DMS153 treated with DMSO at 0.1 percent for 48 hours (cell line): ENCODE measurements at regions not wholly inside any gene's neighbourhood (a gene's known extent, or its start where the extent isn't known, plus 50 kb on each side); places are given as distances from the start of the nearest gene placed in this dataset.

ENCODE experiments used
- DNase-seq: peaks from one replicate; lab custom pipeline; 2025; ENCODE audit not compliant: unreplicated experiment; lab: John Stamatoyannopoulos, UW

DNA sequence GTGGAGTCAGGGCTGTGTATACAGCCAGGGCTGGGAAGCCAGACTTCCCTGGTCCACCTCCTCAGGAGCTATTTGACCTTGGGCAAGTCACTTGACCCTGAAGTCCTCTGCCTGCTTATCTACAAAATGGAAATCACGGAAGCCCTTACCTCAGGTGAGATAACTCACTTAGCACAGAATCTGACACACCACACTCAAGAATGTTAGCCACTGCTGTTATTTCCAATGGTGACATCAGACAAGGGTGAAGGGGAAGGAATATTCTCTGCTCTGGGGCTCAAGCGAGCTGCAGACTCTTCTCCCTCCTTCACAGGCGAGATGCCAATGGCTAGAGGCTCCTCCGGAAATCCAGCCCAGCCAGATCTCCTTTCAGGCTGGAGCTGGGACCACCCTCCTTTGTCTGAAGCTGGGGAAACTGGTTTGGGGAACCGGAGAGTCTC is 189.6 kb downstream of the HAUS1 start:
- no peak for DNase-seq

- no peak for DNase-seq
These were observed 190.1 kb downstream of the HAUS1 start for GRCh38 chr18:46294318-46294717.

DNA sequence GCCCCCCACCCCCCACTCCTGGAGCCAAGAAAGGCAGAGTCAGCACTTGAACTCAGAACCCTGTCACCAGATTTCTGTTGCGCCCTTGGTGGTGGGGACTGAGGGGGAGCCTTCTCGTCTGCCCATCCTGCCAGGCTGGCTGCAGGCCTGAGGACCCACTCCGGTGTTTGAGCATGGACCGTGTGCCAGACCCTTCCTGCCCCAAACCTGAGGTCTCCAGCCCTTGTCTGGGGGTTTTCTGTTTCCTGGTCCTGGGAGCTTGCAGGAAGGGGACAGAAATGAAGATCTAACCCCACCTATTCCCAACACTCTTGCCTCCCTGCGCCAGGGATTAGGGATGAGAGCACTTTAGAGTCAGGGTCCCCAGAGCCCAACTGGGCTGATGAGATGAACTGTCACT is 190.6 kb downstream of the HAUS1 start:
- no peak for DNase-seq

DNA sequence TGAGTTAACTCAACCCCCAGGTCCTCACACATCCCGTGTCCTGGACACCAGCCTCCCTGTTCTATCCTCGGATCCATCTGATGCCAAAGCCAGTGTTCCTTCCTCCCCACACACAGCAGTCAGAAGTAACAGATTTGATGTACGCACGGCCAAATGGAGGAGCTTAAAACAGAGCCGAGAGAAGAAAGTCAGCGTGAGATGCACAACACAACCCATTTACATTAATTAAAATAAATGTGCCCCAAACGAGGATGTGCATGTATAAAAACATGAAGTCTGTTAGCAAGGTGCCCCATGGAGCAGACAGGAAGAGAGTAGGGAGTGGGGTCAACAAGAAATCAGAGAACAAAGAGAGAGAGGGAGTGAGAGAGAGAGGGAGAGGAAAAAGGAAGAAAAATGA is 191.2 kb downstream of the HAUS1 start:
- DNase-seq = no peak

- DNase-seq = no peak
These were observed 192.5 kb downstream of the HAUS1 start for GRCh38 chr18:46296656-46297055.

GRCh38 chr18:46297124-46297523 is 192.9 kb downstream of the HAUS1 start:
- DNase-seq = no peak

DNA sequence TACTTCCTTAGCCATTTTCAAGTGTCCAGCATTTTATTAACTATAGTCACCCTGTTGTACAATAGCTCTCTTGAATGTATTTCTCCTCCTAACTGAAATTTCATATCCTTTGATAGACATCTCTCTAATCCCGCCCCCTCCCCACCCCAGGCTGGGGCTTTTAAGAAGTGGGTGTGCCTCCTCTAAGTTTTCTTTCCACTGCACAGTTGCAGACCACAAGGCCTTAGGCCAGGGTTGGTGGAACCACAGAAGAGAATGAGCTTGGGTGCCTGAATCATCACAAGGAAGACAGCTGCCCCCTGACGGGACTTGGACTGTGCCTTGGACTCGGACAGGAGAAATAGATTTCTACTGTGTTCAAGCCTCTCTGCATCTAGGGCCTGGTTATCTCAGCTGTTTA is 193.4 kb downstream of the HAUS1 start:
- DNase-seq = no peak

DNA sequence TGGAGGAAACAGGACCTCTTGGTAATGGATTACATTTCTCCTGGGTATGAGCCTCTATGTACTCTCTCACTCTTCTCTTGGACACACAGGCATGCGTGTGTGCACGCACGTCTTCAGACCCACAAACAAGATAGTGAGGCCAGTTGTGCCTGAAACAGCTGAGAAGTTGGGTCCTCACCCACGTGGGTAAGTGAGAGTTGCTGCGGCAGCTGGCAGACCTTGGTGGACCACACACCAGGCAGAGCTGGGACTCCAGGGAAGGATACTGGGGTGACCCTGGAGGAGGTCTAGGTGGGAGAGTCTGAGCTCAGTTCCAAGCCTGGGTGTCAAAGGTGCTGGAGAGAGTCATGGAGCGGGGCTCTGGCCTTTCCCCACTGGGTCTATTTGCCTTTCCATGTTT is 194.3 kb downstream of the HAUS1 start:
- no peak for DNase-seq

DNA sequence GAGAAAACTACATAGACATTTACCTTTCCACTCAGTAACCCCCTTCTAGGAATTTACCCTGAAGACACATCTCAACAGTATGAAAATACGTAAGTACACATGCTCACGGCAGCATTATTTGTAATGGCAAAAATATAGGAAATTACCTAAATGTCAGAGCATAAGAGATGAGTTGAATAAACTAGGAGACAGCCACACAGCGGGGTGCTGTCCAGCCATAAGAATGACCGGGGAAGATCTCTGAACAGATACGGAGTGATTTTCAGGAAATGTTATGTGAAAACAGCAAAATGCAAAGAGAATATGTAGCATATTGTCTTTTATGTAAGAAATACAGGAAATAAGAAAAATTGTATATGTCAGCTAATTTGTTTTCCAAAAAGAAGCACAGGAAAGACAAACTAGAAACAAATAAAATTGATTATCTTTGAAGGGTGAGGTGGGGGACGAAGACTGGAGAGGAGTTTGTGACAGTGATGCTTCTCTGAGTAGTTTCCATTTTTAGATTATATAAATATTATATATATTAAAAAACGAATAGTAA is 195.4 kb downstream of the HAUS1 start:
- no peak for DNase-seq

- DNase-seq = no peak
These were observed 196.9 kb downstream of the HAUS1 start for GRCh38 chr18:46301081-46301480.

- DNase-seq = no peak
These were observed 197.4 kb downstream of the HAUS1 start for GRCh38 chr18:46301571-46301970.

DNA sequence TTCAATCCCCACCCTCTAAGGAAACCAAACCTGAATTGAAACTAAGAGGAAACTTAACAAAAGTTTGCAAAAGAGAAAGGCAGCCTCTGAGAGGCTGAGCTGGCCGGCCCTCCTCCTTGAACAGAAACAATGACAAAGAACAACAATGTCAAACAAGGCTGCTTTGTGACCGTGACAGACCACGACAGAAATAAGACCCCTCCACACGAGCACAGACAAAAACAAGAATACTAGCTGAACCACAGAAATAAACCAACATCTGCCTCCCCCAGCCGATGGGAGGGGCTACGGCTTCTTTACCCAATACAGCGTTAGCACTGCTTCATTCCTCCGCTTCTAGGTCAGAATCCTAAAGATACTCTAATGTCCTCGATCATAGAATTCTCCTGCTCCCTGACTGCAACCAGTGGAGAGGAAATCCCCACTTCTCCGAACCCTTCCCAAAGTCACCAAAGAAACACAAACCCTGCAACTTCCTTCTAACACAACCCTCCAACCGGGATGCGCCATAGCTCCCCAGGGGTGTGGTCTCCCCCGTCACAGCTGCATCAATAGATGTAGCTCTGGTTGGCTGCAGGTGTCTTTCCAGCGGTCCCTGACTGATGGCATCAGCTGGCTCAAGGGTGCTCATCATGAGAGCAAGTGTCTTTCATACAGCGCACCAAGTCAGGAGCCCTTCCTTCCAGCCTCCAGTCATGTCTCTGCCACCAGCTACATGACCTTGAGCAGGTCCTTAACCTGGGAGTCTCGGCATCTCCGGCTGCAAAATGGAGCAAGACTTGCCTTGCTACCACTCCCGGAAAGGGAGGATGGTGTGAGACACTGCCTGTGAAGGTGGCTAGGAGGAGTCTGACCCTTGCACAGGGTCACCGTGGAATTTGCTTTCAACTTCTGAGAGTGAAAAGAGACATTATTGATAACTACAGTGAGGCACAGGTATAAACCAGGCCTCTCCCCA is 198.6 kb downstream of the HAUS1 start:
- DNase-seq = no peak

- DNase-seq = no peak
These were observed 206.1 kb downstream of the HAUS1 start for GRCh38 chr18:46310258-46310657.

DNA sequence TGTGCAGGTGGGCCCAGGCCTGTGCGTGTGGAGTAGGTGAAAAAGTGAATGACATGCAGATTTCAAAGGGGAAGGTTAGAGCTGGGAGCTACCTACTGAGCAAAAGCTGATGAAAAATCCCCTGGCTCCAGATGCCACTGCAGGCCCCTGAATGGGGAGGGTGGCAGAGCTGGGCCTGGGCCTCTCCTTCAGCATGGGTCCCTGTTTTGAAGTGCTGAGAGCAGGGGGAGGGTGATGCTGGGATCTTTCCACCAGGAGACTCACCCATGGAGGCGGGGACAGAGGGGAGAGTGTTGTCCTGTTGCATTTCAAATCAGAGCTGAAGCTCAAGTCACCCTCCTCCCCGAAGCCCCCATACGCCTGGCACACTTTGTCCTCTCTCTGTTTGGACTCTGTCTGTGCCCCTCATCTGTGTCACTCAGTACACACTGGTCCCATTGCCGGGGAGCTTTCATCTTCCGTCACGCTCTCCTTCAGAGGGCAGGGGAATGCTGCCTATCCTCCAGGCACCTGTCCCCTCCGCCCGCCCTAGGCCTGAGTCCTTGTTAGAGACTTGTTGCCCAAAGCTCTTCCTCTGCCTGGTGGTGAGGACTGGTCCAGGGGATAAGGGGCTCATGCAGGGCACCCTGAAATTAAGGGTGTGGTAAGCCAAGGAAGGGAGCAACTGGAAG is 206.6 kb downstream of the HAUS1 start:
- DNase-seq = no peak

DNA sequence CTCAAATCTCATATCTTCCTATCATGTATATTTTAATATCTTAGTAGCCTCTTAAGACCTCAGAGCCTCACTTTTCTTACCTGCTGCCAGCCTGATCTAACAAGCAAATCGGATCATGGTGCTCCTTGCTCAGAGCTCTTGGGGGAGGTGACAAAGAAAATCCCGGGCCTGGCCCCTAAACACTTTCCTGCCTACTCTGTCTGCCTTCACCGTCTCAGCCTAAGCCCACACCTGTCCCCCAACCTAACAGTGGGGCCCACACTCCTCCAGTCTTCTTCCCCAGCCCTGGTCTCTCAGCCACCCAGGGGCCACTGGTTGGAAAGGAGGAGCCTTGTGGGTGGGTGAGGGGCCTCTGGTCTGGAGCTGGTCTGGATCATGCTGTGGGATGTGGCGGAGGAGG is 207.3 kb downstream of the HAUS1 start:
- no peak for DNase-seq

- DNase-seq = no peak
These were observed 208.0 kb downstream of the HAUS1 start for GRCh38 chr18:46312221-46312620.

- DNase-seq = no peak
These were observed 209.3 kb downstream of the HAUS1 start for GRCh38 chr18:46313521-46313920.

DNA sequence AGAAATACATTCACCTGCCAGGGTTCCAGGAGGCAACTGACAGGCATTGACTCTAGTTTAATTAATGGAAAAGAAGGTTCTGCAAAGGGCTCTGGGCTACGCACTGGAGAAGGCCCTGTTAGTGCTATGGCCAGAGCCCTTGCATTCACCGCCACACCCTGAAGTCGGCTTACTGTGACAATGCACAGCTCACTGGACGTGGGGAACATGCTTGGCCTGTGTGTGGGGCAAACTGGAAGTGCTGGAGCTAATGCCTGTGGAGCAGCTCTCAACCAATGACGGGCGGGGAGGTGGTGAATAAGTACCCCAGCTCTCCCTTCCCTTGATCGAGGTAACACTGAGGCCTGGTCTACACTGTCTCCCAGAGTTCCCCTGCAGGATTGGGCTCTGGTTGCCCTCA is 209.8 kb downstream of the HAUS1 start:
- no peak for DNase-seq

DNA sequence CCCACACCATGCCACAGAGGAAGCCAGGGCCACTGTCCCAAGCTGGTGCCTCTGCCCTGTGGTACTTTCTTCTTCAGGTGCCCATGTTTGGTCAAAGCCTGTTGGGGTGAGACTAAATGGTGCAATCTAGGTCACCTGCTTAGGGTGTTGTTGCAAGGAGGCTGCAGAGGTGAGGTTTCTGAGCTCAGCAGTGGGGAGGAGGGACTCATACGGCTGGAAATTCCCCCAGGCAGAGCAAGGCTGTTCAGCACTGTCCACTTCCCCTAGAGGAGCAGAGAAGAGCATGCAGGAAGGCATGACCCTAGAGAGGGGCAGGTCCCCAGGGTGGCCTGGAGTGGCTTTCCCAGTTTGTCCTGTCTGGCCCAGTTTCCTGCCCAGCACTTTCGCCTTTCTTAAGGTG is 211.0 kb downstream of the HAUS1 start:
- DNase-seq = no peak

- DNase-seq = no peak
These were observed 214.2 kb downstream of the HAUS1 start for GRCh38 chr18:46318356-46318755.

DNA sequence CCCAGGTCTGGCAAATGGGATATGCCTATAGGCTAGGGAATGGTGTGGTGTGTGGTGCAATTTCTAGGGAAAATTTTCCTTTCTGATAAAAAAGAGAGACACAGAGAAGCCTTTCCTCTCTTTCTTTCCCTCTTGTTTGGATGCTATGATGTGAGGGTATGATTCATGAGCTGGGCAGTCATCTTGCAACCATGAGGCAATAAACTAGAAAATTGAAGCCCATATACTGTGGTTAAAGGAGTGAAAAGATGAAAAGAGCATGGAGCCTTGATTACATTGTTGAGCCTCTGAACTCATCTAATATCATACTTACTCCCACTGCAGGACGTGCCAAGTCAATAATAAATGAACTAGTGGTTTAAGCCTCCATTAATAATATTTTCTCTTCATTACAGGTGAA is 215.6 kb downstream of the HAUS1 start:
- DNase-seq = no peak

DNA sequence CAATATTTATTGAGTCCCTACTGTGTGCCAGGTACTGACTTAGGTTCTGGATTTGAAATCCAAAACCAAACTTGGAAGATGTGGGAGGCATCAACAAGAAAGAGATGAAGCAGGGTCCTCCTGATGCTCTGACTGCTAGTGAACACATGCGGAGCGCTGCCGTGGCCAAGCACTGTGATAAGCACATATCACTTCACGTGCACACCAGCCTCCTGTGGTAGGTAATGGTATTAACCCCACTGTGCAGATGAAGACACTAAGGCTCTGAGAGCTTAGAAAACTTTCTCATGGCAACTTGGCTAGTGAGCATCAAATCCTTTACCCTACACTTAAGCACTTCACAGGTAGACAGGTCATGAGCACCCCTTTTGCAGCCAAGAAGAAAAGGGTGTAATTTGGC is 216.1 kb downstream of the HAUS1 start:
- no peak for DNase-seq
